ENCODE measurements at regions not wholly inside any gene's neighbourhood (a gene's known extent, or its start where the extent isn't known, plus 50 kb on each side); places are given as distances from the start of the nearest gene placed in this dataset.

DNA sequence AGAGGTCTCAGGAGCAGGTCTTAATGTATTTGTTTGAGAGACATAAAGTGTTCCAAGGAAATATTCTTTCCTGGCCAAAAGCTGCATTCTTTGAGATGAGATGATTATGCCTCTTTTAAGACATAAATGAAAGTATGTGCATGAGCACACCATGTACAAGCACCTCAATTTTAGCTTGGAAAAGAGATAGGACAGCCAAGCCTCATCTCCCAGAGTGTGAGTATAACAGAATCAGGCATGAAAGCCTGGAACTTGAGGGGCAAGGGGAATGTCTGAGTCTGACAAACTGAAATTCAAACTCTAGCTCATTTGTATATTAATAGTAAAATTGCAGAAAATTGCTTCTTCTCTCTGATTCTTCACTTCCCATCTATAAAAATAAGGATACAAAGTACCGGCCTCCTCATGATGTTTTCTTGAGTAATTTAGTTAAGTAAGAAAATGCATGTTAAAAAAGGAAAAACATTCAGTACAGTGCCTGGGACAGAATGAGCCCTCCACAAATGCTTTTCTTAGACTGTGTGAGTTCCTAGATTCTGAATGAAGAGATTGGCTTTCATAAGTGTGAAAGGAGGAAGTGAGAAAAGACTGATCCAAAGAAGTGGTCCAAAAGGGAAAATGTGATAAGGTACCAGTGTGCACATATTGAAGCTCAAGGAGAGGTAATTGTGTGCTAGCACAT is 1260.9 kb upstream of the SORCS1 start:
- Histone ChIP-seq H3K27me3 (ENCODE audit: insufficient read depth, low read depth) (no peaks in the 10 kb centered on the region), H3K4me1 (replicated peaks; ENCODE audit: insufficient read depth) (no peaks in the 10 kb centered on the region), H3K27ac (no peak overlapping the region), H3F3A (ENCODE audit: insufficient read depth, low read depth) (no peaks in the 10 kb centered on the region), H3K4me2 (no peak overlapping the region), H4K20me1 (ENCODE audit: insufficient read depth) (no peaks in the 10 kb centered on the region), H3K4me3 (no peak overlapping the region), H3K79me2 (ENCODE audit: low read depth) (no peaks in the 10 kb centered on the region), H3K36me3 (ENCODE audit: low read depth) (no peaks in the 10 kb centered on the region), H2AFZ (no peak overlapping the region), H3K9me3 (ENCODE audit: insufficient read depth, low read depth) (no peaks in the 10 kb centered on the region), H3K9me2 (ENCODE audit: insufficient read depth) (no peaks in the 10 kb centered on the region; the same call in 1 of the 2 replicates)
- CTCF ChIA-PET: no interaction called here
- BruUV-seq (replicated peaks): no TSS peak
- DNase-seq: no peak
- intact Hi-C loops (cut with micrococcal nuclease; ENCODE audit: unreplicated experiment): no loop called here
- POLR2A ChIA-PET (ENCODE audit: unreplicated experiment): no interaction called here
- TF ChIP-seq EZH2 (IDR thresholded peaks at IDR 0.05; ENCODE audit: low read depth): no peak
- TF ChIP-seq, protein P1, sequence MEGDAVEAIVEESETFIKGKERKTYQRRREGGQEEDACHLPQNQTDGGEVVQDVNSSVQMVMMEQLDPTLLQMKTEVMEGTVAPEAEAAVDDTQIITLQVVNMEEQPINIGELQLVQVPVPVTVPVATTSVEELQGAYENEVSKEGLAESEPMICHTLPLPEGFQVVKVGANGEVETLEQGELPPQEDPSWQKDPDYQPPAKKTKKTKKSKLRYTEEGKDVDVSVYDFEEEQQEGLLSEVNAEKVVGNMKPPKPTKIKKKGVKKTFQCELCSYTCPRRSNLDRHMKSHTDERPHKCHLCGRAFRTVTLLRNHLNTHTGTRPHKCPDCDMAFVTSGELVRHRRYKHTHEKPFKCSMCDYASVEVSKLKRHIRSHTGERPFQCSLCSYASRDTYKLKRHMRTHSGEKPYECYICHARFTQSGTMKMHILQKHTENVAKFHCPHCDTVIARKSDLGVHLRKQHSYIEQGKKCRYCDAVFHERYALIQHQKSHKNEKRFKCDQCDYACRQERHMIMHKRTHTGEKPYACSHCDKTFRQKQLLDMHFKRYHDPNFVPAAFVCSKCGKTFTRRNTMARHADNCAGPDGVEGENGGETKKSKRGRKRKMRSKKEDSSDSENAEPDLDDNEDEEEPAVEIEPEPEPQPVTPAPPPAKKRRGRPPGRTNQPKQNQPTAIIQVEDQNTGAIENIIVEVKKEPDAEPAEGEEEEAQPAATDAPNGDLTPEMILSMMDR (conservative IDR thresholded peaks at IDR 0.05): no peak

DNA sequence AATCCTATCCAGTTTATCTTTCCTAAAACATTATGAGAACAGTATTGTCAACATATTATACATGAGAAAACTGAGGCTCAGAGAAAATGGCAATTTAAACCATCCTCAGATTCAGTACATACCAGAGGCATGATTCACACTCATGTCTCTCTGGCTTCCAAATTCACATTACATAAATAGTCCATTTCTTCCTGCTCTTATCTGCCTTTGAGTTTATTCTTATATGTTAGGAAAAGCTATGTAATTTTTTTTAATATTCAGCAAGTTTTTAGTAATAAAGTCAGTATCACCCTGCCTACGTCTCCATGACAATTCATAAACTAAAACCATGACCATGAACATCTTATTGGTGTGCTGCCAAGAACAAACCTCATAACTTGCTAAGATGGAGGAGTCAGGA is 1260.2 kb upstream of the SORCS1 start:
- Histone ChIP-seq H3K9me2 (ENCODE audit: insufficient read depth) (no peaks in the 10 kb centered on the region; the same call in 1 of the 2 replicates), H3K36me3 (ENCODE audit: low read depth) (no peaks in the 10 kb centered on the region), H2AFZ (no peak overlapping the region), H3K9me3 (ENCODE audit: insufficient read depth, low read depth) (no peaks in the 10 kb centered on the region), H4K20me1 (ENCODE audit: insufficient read depth) (no peaks in the 10 kb centered on the region), H3K27ac (no peak overlapping the region), H3K4me1 (replicated peaks; ENCODE audit: insufficient read depth) (no peaks in the 10 kb centered on the region), H3K27me3 (ENCODE audit: insufficient read depth, low read depth) (no peaks in the 10 kb centered on the region), H3K4me3 (no peak overlapping the region), H3F3A (ENCODE audit: insufficient read depth, low read depth) (no peaks in the 10 kb centered on the region), H3K79me2 (ENCODE audit: low read depth) (no peaks in the 10 kb centered on the region), H3K4me2 (no peak overlapping the region)
- POLR2A ChIA-PET (ENCODE audit: unreplicated experiment): no interaction called here
- CTCF ChIA-PET: no interaction called here
- BruUV-seq (replicated peaks): no TSS peak
- no peak for TF ChIP-seq EZH2 (IDR thresholded peaks at IDR 0.05; ENCODE audit: low read depth)
- TF ChIP-seq, protein P1 (conservative IDR thresholded peaks at IDR 0.05): no peak
- intact Hi-C loops (cut with micrococcal nuclease; ENCODE audit: unreplicated experiment): no loop called here
- no peak for DNase-seq

GRCh38 chr10:108422286-108422685 is 1257.8 kb upstream of the SORCS1 start:
- Histone ChIP-seq H3K79me2 (ENCODE audit: low read depth) (no peaks in the 10 kb centered on the region), H3F3A (ENCODE audit: insufficient read depth, low read depth) (no peaks in the 10 kb centered on the region), H2AFZ (no peak overlapping the region), H3K27ac (no peak overlapping the region), H3K4me2 (no peak overlapping the region), H3K36me3 (ENCODE audit: low read depth) (no peaks in the 10 kb centered on the region), H3K9me3 (ENCODE audit: insufficient read depth, low read depth) (no peaks in the 10 kb centered on the region), H4K20me1 (ENCODE audit: insufficient read depth) (no peaks in the 10 kb centered on the region), H3K4me1 (replicated peaks; ENCODE audit: insufficient read depth) (no peaks in the 10 kb centered on the region), H3K27me3 (ENCODE audit: insufficient read depth, low read depth) (no peaks in the 10 kb centered on the region), H3K9me2 (ENCODE audit: insufficient read depth) (no peaks in the 10 kb centered on the region; the same call in 1 of the 2 replicates), H3K4me3 (no peak overlapping the region)
- TF ChIP-seq EZH2 (IDR thresholded peaks at IDR 0.05; ENCODE audit: low read depth): no peak
- TF ChIP-seq, protein P1 (conservative IDR thresholded peaks at IDR 0.05): no peak
- ChIA-PET POLR2A (ENCODE audit: unreplicated experiment) (no interaction called here), CTCF (no interaction called here)
- intact Hi-C loops (cut with micrococcal nuclease; ENCODE audit: unreplicated experiment): no loop called here
- DNase-seq: no peak
- no TSS peak for BruUV-seq (replicated peaks)

All from PC-9 (cell line).